Suppressor macrophage treated with lipopolysaccharide for 1 hour (primary cell): ENCODE measurements at regions not wholly inside any gene's neighbourhood (a gene's known extent, or its start where the extent isn't known, plus 50 kb on each side); places are given as distances from the start of the nearest gene placed in this dataset.
"Not testable (repeated sequence)": the region's sequence is repeated elsewhere in the genome, so short reads cannot be mapped to it uniquely, and the experiment has no call there.

Experiments used
- DNase-seq, 3 donors: peaks; one replicate each; pipeline ENCODE4 v3.0.0-alpha.2; 2020 to 2022

GRCh38 chr18:60202708-60203107 is 169.9 kb downstream of the MC4R start:
- DNase-seq, result peak in 2 of 3 donors; percentile 3

- DNase-seq, result no peak
These were observed 172.0 kb downstream of the MC4R start for GRCh38 chr18:60200558-60200957.

- no peak for DNase-seq
These were observed 173.1 kb downstream of the MC4R start for GRCh38 chr18:60199505-60199904.

- DNase-seq, result no peak
These were observed 174.7 kb downstream of the MC4R start for GRCh38 chr18:60197671-60198462.

GRCh38 chr18:60196836-60197606 is 175.6 kb downstream of the MC4R start:
- DNase-seq, result no peak

DNA sequence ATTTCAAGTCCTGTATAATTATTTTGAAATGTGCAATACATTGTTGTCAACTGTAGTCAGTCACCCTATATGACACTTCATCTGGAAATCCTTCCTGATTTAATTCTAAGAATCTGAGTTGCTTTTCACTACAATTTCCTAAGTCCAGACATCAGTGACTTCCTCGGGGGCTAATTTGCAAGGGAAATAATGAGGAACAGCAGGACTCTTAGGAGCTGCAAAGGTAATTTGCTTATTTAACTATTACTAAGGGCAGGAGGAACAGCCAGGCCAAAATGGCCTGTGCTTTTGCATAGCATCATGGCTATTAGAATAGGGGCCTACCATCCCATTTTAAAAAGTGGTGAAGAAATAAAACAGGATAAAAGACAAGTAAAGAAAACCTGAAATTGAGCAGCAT is 178.8 kb downstream of the MC4R start:
- DNase-seq, result no peak

GRCh38 chr18:60191926-60192325 is 180.6 kb downstream of the MC4R start:
- no peak for DNase-seq

DNA sequence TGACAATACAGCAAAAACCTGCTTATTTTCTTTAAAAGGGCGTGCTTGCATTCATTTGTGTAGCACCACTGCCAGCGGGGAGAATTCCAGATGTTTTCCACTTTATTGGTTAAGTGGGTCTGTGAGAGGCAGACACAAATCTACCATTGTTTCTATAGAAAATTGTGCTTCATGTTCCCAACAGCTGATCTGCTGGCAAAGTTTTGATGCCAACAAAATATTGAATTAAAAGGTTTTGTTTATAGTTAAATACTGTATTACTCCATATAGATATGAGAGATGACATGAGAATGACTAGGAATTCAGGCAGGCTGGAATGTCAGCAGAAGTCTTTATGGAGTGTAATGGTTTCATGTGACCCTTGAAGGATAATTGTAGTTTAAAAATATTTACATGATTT is 182.7 kb downstream of the MC4R start:
- DNase-seq, result no peak

DNA sequence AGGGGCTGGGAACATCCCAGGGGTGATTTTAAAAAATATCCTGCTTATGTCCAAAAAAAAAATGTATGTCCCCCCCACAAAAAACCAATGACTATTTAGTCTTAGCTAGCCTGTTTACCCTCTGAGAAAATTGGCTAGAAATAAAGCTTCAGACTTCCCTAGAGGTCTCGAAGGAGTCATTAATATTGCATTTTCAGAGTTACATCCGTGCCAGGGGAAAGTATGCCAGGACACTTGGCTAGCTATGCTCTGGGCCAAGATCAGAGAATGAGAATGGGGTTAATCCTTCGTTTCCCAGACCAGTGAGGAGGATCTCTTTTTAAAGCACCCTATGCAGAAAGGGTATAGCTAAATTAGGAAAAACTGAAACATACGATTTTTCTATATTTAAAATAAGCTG is 183.6 kb downstream of the MC4R start:
- no peak for DNase-seq

DNA sequence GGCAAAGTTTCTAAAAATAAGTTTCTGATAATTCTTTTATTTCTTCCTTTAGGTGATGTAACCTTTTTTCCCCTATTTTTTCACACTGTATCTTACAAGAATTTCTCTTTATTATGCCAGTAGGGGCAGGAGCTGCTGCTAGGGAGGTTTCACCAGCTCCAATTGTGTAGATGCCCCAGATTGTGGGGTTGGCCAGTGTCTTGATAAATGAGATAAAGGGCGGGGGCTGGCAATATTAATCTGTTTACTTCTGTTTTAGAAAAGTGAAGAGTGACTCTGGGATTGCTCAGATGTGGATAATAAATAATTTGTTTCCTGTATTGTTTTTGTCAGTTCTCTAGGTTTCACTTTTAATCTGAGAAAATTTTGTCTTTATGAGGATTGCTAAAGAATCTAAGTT is 190.4 kb downstream of the MC4R start:
- DNase-seq, result no peak

- no peak for DNase-seq
These were observed 191.9 kb downstream of the MC4R start for GRCh38 chr18:60180671-60181070.

DNA sequence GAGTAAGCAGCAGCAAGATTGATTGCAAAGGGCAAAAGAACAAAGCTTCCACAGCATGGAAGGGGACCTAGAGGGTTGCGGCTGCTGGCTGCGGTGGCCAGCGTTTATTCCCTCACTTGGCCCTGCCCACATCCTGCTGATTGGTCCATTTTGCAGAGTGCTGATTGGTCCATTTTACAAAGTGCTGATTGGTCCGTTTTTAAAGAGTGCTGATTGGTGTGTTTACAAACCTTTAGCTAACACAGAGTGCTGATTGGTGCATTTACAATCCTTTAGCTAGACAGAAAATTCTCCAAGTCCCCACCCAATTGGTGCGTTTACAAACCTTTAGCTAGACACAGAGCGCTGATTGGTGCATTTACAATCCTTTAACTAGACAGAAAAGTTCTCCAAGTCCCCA is 194.4 kb downstream of the MC4R start:
- DNase-seq, result not testable (repeated sequence)

- no peak for DNase-seq
These were observed 196.3 kb downstream of the MC4R start for GRCh38 chr18:60176259-60176658.

- DNase-seq, result no peak
These were observed 197.7 kb downstream of the MC4R start for GRCh38 chr18:60174832-60175231.

DNA sequence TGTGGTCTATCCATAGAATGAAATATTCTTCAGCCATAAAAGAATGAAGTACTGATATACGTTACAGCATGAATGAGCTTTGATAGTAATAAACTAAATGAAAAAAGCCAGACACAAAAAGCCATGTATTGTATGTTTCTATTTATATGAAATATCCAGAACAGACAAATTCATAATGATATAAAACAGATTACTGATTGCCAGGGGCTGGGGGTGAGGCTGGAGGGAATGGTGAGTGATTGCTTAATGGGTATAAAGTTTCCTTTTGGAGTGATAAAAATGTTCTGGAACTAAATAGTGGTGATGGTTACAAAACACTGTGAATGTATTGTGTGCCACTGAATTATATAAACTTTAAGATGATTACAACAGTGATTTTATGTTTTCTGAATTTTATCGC is 200.5 kb downstream of the MC4R start:
- DNase-seq, result no peak

DNA sequence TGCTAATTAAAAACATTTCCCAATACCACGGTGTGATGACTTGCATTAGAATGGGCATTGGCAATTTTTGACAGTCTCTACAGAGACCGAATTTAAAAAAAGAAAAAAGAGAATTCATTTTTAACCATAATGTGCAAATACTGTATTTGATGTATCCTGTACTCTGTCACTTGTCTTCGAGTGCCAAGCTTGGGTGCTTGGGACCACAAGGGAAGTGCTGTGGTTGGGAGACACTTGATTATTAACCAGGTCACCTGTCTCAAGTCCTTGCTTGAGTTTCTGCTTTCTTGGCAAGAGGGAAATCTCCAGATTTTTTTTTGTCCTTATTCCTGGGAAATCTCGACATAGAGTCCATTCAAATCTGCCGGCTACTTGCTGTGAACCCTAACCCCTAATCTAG is 209.0 kb downstream of the MC4R start:
- DNase-seq, result no peak

GRCh38 chr18:60162388-60162787 is 210.2 kb downstream of the MC4R start:
- peak; percentile 9 to 37 (median 19) for DNase-seq

- peak in 1 of 3 donors; percentile 5 for DNase-seq
These were observed 214.8 kb downstream of the MC4R start for GRCh38 chr18:60157810-60158209.

- no peak for DNase-seq
These were observed 219.2 kb downstream of the MC4R start for GRCh38 chr18:60153376-60153775.

- DNase-seq, result peak in 2 of 3 donors; percentile 6 to 17
These were observed 223.3 kb downstream of the MC4R start for GRCh38 chr18:60149316-60149715.

GRCh38 chr18:60147323-60147722 is 225.3 kb downstream of the MC4R start:
- DNase-seq, result no peak

GRCh38 chr18:60146220-60146960 is 226.2 kb downstream of the MC4R start:
- no peak for DNase-seq

DNA sequence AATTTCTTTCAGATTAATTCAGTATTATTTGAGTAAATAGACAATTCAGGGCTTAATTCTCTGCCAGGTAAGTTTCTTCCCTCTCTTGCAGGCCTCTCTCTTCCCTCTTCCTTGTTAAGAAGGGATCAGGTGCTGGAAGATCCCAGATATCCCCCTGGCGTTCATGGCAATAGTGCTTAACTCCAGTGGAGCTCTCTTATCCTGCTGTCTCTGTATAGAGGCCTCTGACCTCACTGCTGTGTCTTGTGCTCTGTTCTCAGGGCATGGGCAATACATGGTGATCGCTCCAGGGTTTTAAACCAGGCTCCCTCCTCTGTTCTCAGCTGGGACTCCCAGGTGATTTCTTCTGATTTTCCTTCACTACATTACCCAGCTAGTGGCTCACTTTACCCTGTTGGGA is 226.8 kb downstream of the MC4R start:
- DNase-seq, result no peak

GRCh38 chr18:60134806-60135205 is 235.0 kb downstream of the PMAIP1 start:
- DNase-seq, result no peak
